B cell (primary cell): ENCODE measurements at regions not wholly inside any gene's neighbourhood (a gene's known extent, or its start where the extent isn't known, plus 50 kb on each side); places are given as distances from the start of the nearest gene placed in this dataset.
"Not testable (repeated sequence)": the region's sequence is repeated elsewhere in the genome, so short reads cannot be mapped to it uniquely, and the experiment has no call there.

Experiments used
- CTCF ChIP-seq: fragments of 200-600 bp; IDR thresholded peaks from one replicate; pipeline ENCODE4 v1.8.0; 2022; ENCODE audit warnings: antibody characterized with exemption, mild to moderate bottlenecking
- EZH2 ChIP-seq: IDR thresholded peaks from 2 replicates; pipeline ENCODE4 v1.6.1; 2012; ENCODE audit warnings: borderline replicate concordance, low read depth, mild to moderate bottlenecking, moderate library complexity, low read length; ENCODE audit not compliant: insufficient read depth, poor library complexity, severe bottlenecking

- TF ChIP-seq CTCF, EZH2: not testable (repeated sequence)
Observed at GRCh38 chr2:37806004-37806403, 119.1 kb upstream of the RMDN2 start.
